ENCODE measurements at regions not wholly inside any gene's neighbourhood (a gene's known extent, or its start where the extent isn't known, plus 50 kb on each side); places are given as distances from the start of the nearest gene placed in this dataset. TPM values are rescaled to one million over a fixed set of nuclear protein-coding genes. Genes with fewer than 3 reads are reported as not detected.
"Not testable (repeated sequence)": the region's sequence is repeated elsewhere in the genome, so short reads cannot be mapped to it uniquely, and the experiment has no call there.

- ATAC-seq; DNase-seq (ENCODE audit: low read depth, low spot score); FAIRE-seq; CTCF ChIA-PET; H3K36me3 ChIP-seq (ENCODE audit: control insufficient read depth in 2 of 2, insufficient read depth in 2 of 2, low read length in 1 of 2); H3K27me3 ChIP-seq (replicated peaks in 1 of 2; ENCODE audit: control insufficient read depth in 2 of 2, insufficient read depth in 2 of 2, low read length in 1 of 2); H3K4me3 ChIP-seq; H3K4me2 ChIP-seq (ENCODE audit: control insufficient read depth, insufficient read depth); H3K79me2 ChIP-seq (ENCODE audit: control insufficient read depth, insufficient read depth, low read length); BruUV-seq (replicated peaks); intact Hi-C loops (cut with micrococcal nuclease; ENCODE audit: unreplicated experiment); RAD21 ChIA-PET (ENCODE audit: unreplicated experiment); H2AFZ ChIP-seq (ENCODE audit: control insufficient read depth, low read depth, low read length); SMC1A ChIA-PET (ENCODE audit: uncharacterized antibody, unreplicated experiment); POLR2A ChIA-PET; H4K20me1 ChIP-seq (ENCODE audit: control insufficient read depth, insufficient read depth); H3K27ac ChIP-seq (ENCODE audit: control insufficient read depth, insufficient read depth); H3K9ac ChIP-seq (ENCODE audit: control insufficient read depth, insufficient read depth, low read length); H3K9me3 ChIP-seq (replicated peaks; ENCODE audit: control insufficient read depth, insufficient read depth, low read length); H3K4me1 ChIP-seq (ENCODE audit: control insufficient read depth, insufficient read depth, low read length); in situ Hi-C loops (cut with MboI): not testable (repeated sequence)
- 55% methylated on average over 19 of the region's 19 CpGs for WGBS (ENCODE audit: insufficient coverage, insufficient replicate concordance, low lambda C conversion rate, missing lambda C conversion rate)
Measured at GRCh38 chr20:30725188-30725587, 532.3 kb upstream of the DEFB115 start.

- H3K4me3 ChIP-seq; H3K4me1 ChIP-seq (ENCODE audit: control insufficient read depth, insufficient read depth, low read length); H3K36me3 ChIP-seq (ENCODE audit: control insufficient read depth in 2 of 2, insufficient read depth in 2 of 2, low read length in 1 of 2); POLR2A ChIA-PET; H3K27me3 ChIP-seq (replicated peaks in 1 of 2; ENCODE audit: control insufficient read depth in 2 of 2, insufficient read depth in 2 of 2, low read length in 1 of 2); H3K27ac ChIP-seq (ENCODE audit: control insufficient read depth, insufficient read depth); H3K79me2 ChIP-seq (ENCODE audit: control insufficient read depth, insufficient read depth, low read length); RAD21 ChIA-PET (ENCODE audit: unreplicated experiment); BruUV-seq (replicated peaks); intact Hi-C loops (cut with micrococcal nuclease; ENCODE audit: unreplicated experiment); in situ Hi-C loops (cut with MboI); H3K9ac ChIP-seq (ENCODE audit: control insufficient read depth, insufficient read depth, low read length); ATAC-seq; H3K9me3 ChIP-seq (replicated peaks; ENCODE audit: control insufficient read depth, insufficient read depth, low read length); H3K4me2 ChIP-seq (ENCODE audit: control insufficient read depth, insufficient read depth); FAIRE-seq; DNase-seq (ENCODE audit: low read depth, low spot score); H4K20me1 ChIP-seq (ENCODE audit: control insufficient read depth, insufficient read depth); CTCF ChIA-PET; SMC1A ChIA-PET (ENCODE audit: uncharacterized antibody, unreplicated experiment); H2AFZ ChIP-seq (ENCODE audit: control insufficient read depth, low read depth, low read length): not testable (repeated sequence)
- 60% methylated on average over 38 of the region's 38 CpGs for WGBS (ENCODE audit: insufficient coverage, insufficient replicate concordance, low lambda C conversion rate, missing lambda C conversion rate)
Measured at GRCh38 chr20:30728271-30728885, 529.1 kb upstream of the DEFB115 start.

Small RNAs in the stretch of these regions (small RNA-seq; reads per million reads assigned to genes)
- gene RF00002 (0.16 reads per million), gene RF00026 (not detected)
